ENCODE measurements at regions not wholly inside any gene's neighbourhood (a gene's known extent, or its start where the extent isn't known, plus 50 kb on each side); places are given as distances from the start of the nearest gene placed in this dataset.

GRCh38 chr5:62133426-62133825, 172.6 kb upstream of the KIF2A start:
- 93 to 98% methylated on average over 1 of the region's 1 CpG for WGBS, 2 donors
- Histone ChIP-seq H3K27ac (peak overlapping the region in 1 of 2 donors; percentile 28), H3K4me1 (no peaks in the 10 kb centered on the region), H3K9me3 (no peaks in the 10 kb centered on the region), H3K36me3 (ENCODE audit: low read depth, missing control alignments) (no peaks in the 10 kb centered on the region), H3K4me3 (no peak overlapping the region), H3K27me3 (no peaks in the 10 kb centered on the region)
- TF ChIP-seq POLR2A (IDR thresholded peaks at IDR 0.05) (no peak), CTCF (IDR thresholded peaks at IDR 0.05) (no peak)
- intact Hi-C loops (cut with DNase I; ENCODE audit: low total_unique reads) = no loop called here
- no peak for DNase-seq

DNA sequence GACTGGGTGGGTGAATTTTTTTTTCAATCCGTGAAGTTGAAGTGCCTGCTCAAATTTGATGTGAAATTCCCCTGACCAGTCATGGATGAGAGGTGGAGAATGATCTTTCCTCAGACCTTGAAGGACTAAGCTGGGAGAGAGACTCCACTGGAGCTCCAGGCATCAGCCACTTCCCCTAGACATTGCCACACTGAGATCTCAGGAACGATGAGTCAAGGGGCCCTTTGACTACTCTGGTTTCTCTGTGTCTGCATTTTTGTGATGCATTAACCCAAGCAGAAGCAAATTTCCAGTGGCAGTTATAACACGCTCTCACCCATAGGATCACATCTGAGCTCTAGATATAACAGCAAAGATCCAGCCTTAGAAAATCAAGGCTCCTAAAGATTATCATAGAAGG, 171.2 kb upstream of the KIF2A start:
- intact Hi-C loops (cut with DNase I; ENCODE audit: low total_unique reads) = no loop called here
- Histone ChIP-seq H3K4me1 (no peaks in the 10 kb centered on the region), H3K9me3 (no peaks in the 10 kb centered on the region), H3K4me3 (no peak overlapping the region), H3K27ac (no peak overlapping the region), H3K36me3 (ENCODE audit: low read depth, missing control alignments) (no peaks in the 10 kb centered on the region), H3K27me3 (no peaks in the 10 kb centered on the region)
- 88 to 93% methylated on average over 3 of the region's 3 CpGs for WGBS, 2 donors
- TF ChIP-seq CTCF (IDR thresholded peaks at IDR 0.05) (no peak), POLR2A (IDR thresholded peaks at IDR 0.05) (no peak)
- DNase-seq = no peak

DNA sequence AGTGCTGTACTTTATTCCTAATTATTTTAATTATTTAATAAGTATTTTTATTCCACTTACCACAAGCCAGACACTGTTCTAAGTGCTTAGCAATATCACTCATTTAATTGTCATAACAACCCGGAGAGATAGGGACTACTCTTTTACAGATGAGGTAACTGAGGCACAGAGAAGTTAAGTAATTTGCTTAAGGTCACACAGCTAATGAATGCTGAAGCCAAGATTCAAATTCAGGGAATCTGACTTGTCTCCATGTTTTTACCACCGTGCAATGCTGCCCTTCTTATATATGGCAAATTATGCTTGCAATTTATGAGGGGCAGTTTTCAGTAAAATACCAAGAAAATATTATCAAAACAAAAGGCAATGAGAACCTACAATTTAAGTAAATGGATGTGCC, 168.4 kb upstream of the KIF2A start:
- intact Hi-C loops (cut with DNase I; ENCODE audit: low total_unique reads) = no loop called here
- TF ChIP-seq POLR2A (IDR thresholded peaks at IDR 0.05) (no peak), CTCF (IDR thresholded peaks at IDR 0.05) (no peak)
- no peak overlapping the region for H3K27ac ChIP-seq

GRCh38 chr5:62138607-62139006, 167.4 kb upstream of the KIF2A start:
- intact Hi-C loops (cut with DNase I; ENCODE audit: low total_unique reads) = no loop called here
- 57% methylated on average over 7 of the region's 7 CpGs for WGBS, 2 donors

More for the DNA sequence above, 168.4 kb upstream of the KIF2A start:
- no peaks in the 10 kb centered on the region for H3K36me3 ChIP-seq (ENCODE audit: low read depth, missing control alignments)
- H3K27me3 ChIP-seq = no peaks in the 10 kb centered on the region
- 79 to 90% methylated on average over 2 of the region's 2 CpGs for WGBS, 2 donors
- no peaks in the 10 kb centered on the region for H3K4me1 ChIP-seq
- no peak for DNase-seq
- no peaks in the 10 kb centered on the region for H3K9me3 ChIP-seq
- no peak overlapping the region for H3K4me3 ChIP-seq

More at GRCh38 chr5:62138607-62139006, 167.4 kb upstream of the KIF2A start:
- no peak overlapping the region for H3K4me3 ChIP-seq
- DNase-seq = no peak
- no peaks in the 10 kb centered on the region for H3K27me3 ChIP-seq
- H3K4me1 ChIP-seq = no peaks in the 10 kb centered on the region
- TF ChIP-seq POLR2A (IDR thresholded peaks at IDR 0.05) (no peak), CTCF (IDR thresholded peaks at IDR 0.05) (no peak)
- H3K36me3 ChIP-seq (ENCODE audit: low read depth, missing control alignments) = no peaks in the 10 kb centered on the region
- no peaks in the 10 kb centered on the region for H3K9me3 ChIP-seq
- no peak overlapping the region for H3K27ac ChIP-seq

Data from testis (tissue), 2 donors.